Pancreas (tissue), 10 donors: ENCODE measurements at regions not wholly inside any gene's neighbourhood (a gene's known extent, or its start where the extent isn't known, plus 50 kb on each side); places are given as distances from the start of the nearest gene placed in this dataset.

ENCODE experiments used
- ATAC-seq, 4 donors: fragments of 200-7000 bp; cut with Tn5 transposase; one replicate each; pipeline versions ENCODE4 v1.8.0 to v1.9.1; 2020; ENCODE audit warnings: mild to moderate bottlenecking in 4 of 4, moderate library complexity in 4 of 4
- DNase-seq, 6 donors: peaks; one replicate each; pipeline ENCODE4 v3.0.0-alpha.2; 2020
- FAIRE-seq: peaks from 2 replicates; lab custom pipeline; 2012; peaks lifted over from hg19 to GRCh38; lab: Jason Lieb, UNC
- H3K27ac ChIP-seq, 4 donors: fragments of 200-600 bp; sonication (generic); 1 replicate in 3 of 4; 2 replicates in 1 of 4; pipeline versions ENCODE4 v1.5.0 to v1.8.0; 2020
- H3K27me3 ChIP-seq, 4 donors: fragments of 200-600 bp; one replicate each; pipeline ENCODE4 v1.8.0; 2021
- H3K36me3 ChIP-seq, 3 donors: fragments of 200-600 bp; sonication (generic) in 1 of 3; one replicate each; pipeline versions ENCODE4 v1.5.0 to v1.8.0; 2020 to 2021
- H3K4me1 ChIP-seq, 3 donors: fragments of 200-600 bp; one replicate each; pipeline ENCODE4 v1.8.0; 2021
- H3K4me3 ChIP-seq, 4 donors: fragments of 200-600 bp; sonication (generic) in 2 of 4; one replicate each; pipeline versions ENCODE4 v1.5.0 to v1.8.0; 2020 to 2021
- H3K9me3 ChIP-seq, 4 donors: fragments of 200-600 bp; one replicate each; pipeline ENCODE4 v1.8.0; 2021
- WGBS, 2 donors: extraction: QIAGEN DNeasy Blood & Tissue Kit; methylation state at CpG; one replicate each; pipeline ENCODE4 v1.1.7; 2013; 5-methylcytosine and 5-hydroxymethylcytosine counted together
- intact Hi-C, 3 donors: fragments of 100-400 bp; cut with DNase I; formaldehyde crosslinking; loops; one replicate each; pipeline versions ENCODE4 v1.11.1 to v1.14.2; 2022
- TF ChIP-seq, protein P1 (sequence below), 4 donors: fragments of 200-600 bp; sonication (generic) in 3 of 4; IDR thresholded peaks; one replicate each; pipeline versions ENCODE4 v1.5.0 to v1.8.0; 2021; ENCODE audit warnings: antibody characterized with exemption in 4 of 4
- donor health status: healthy with polysubstance abuse.
- donor health status: DM: no; HTN: no; CAD: no; lungs with moderate emphysema.
- donor health status: DM: no; HTN: no; CAD: no.
- donor health status: control.
- donor health status: control.
- donor health status: Bipolar disorder and iron deficiency.
- donor health status: DM: yes; HTN: yes; CAD: no.
- donor health status: DM: no; HTN: no; CAD: no.
- donor health status: DM: no; HTN: no; CAD: no.
- donor health status: DM: yes; HTN: yes; CAD: no.

DNA sequence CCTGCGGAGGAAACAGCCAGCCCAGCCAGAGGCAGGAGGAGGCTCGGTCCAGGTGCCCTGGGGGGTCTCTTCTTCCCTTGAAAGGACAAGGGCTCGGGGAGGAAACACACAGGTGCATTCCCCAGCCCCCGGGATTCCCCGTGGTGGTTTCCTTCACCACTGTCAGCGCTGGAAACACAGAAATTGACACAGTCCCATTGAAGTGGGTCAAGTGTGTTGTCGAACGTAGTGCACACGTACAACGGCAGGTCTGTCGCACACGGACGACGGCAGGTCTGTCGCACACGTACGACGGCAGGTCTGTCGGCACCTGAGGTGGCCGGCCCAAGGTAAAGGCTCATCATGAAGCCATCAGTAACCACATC is 80.9 kb downstream of the DLL1 start:
- peak in 1 of 6 donors; percentile 6 for DNase-seq
- no peaks in the 10 kb centered on the region for H3K4me1 ChIP-seq
- no peaks in the 10 kb centered on the region for H3K27me3 ChIP-seq
- no peak overlapping the region for H3K27ac ChIP-seq
- ATAC-seq: no peak
- no peak for FAIRE-seq
- H3K36me3 ChIP-seq: no peaks in the 10 kb centered on the region
- 90 to 92% methylated on average over 19 to 20 of the region's 20 CpGs for WGBS, 2 donors
- TF ChIP-seq, protein P1, sequence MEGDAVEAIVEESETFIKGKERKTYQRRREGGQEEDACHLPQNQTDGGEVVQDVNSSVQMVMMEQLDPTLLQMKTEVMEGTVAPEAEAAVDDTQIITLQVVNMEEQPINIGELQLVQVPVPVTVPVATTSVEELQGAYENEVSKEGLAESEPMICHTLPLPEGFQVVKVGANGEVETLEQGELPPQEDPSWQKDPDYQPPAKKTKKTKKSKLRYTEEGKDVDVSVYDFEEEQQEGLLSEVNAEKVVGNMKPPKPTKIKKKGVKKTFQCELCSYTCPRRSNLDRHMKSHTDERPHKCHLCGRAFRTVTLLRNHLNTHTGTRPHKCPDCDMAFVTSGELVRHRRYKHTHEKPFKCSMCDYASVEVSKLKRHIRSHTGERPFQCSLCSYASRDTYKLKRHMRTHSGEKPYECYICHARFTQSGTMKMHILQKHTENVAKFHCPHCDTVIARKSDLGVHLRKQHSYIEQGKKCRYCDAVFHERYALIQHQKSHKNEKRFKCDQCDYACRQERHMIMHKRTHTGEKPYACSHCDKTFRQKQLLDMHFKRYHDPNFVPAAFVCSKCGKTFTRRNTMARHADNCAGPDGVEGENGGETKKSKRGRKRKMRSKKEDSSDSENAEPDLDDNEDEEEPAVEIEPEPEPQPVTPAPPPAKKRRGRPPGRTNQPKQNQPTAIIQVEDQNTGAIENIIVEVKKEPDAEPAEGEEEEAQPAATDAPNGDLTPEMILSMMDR (IDR thresholded peaks at IDR 0.05): no peak
- H3K9me3 ChIP-seq: no peaks in the 10 kb centered on the region
- no peak overlapping the region for H3K4me3 ChIP-seq
- intact Hi-C loops: no loop called here

DNA sequence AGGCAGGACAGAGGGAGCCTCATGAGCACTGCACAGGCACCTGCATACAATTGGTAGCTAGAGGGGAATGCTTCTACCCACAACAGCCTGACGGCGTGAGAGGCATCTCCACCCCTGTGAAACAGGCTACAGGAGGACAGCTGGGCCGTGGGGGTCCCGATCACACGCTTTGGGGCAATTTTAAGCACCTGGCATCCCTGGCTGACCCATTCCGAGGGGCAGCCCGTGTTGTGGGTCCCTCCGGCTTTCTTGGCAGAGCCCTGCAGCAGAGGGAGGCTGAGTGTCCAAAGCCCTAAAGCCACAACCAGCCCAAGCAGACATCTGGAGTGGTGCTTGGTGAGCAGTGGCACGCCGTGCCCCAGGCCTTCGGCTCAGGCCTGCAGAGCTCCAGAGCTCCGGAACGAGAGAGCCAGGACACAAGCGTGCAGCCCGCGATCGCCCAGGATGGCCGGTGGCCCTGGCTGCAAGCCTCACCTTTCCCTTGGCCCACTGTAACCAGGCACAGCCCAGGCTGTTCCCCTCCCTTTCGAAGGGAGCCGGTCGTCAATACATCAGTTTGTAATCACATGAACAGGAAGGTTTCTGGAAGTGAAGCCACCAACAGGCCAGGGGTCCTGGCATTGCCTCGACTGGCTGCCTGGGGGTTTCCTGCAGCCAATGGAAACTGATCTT is 81.4 kb downstream of the DLL1 start:
- no peaks in the 10 kb centered on the region for H3K27me3 ChIP-seq
- intact Hi-C loops: no loop called here
- WGBS, 2 donors: 89 to 92% methylated on average over 22 of the region's 22 CpGs
- H3K36me3 ChIP-seq: no peaks in the 10 kb centered on the region
- H3K4me1 ChIP-seq: no peaks in the 10 kb centered on the region
- H3K4me3 ChIP-seq: no peak overlapping the region
- peak in 2 of 6 donors; percentile 9 to 52 for DNase-seq
- no peak for ATAC-seq
- TF ChIP-seq, protein P1 (IDR thresholded peaks at IDR 0.05): no peak
- no peak overlapping the region for H3K27ac ChIP-seq
- FAIRE-seq: no peak
- no peaks in the 10 kb centered on the region for H3K9me3 ChIP-seq

DNA sequence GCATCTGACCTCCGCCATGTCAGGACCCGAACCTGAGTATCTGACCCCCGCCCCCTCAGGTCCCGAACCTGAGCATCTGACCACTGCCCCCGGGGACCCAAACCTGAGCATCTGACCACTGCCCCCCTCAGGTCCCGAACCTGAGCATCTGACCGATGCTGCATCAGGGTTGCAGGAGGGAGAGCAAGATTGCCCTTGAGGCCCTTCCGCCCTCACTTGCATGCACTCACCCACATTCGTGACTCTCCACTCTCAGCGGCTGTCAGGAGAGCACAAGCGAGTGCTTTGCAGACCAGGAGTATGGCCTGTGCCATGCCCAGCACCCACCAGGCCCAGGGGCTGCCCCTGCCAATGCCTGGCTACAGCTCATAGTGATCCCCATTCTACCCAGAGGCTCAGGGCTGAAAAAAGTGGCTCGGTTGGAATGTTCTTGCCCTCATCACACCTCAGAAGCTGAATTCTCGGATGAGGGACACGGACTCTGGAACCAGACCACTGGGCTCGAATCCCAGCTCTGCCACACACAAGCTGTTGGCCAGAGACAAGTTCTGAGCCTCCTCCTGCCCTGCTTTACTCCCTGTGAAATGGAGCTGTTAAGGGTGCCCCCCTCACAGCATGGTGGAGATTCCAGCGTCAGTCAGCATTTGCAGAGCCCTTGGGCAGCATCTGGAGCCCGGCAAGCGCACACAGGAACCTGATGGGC is 82.1 kb downstream of the DLL1 start:
- Histone ChIP-seq H3K36me3 (no peaks in the 10 kb centered on the region), H3K27ac (no peak overlapping the region), H3K9me3 (no peaks in the 10 kb centered on the region), H3K4me1 (no peaks in the 10 kb centered on the region), H3K4me3 (no peak overlapping the region), H3K27me3 (no peaks in the 10 kb centered on the region)
- TF ChIP-seq, protein P1 (IDR thresholded peaks at IDR 0.05): no peak
- intact Hi-C loops: no loop called here
- FAIRE-seq: no peak
- no peak for ATAC-seq
- WGBS, 2 donors: 89 to 90% methylated on average over 18 of the region's 18 CpGs
- DNase-seq: peak in 2 of 6 donors; percentile 9 to 28

DNA sequence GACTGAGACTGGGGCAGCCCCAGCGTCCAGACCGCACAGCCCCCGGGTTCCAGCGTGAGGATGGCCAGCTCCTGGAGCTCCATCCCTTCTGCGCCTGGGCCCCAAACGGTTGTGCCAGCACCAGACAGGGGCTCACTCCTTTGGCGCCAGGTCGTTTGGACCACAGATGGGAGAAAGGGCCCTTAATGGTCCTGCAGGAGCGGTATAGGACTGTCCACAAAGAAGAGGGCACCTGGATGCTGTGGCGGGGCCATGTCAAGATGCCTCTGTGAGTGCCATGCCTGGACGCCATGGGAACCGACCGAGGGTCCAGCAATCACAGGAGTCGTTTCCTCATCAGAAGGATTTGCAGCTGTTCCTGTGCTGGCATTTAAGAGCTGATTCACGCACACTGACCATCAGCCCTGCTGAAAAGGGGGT is 82.7 kb downstream of the DLL1 start:
- Histone ChIP-seq H3K27me3 (no peaks in the 10 kb centered on the region), H3K4me1 (no peaks in the 10 kb centered on the region), H3K4me3 (no peak overlapping the region), H3K9me3 (no peaks in the 10 kb centered on the region), H3K27ac (no peak overlapping the region), H3K36me3 (no peaks in the 10 kb centered on the region)
- 91 to 93% methylated on average over 15 of the region's 15 CpGs for WGBS, 2 donors
- FAIRE-seq (no peak), DNase-seq (peak in 3 of 6 donors; percentile 3 to 39 (median 36)), ATAC-seq (no peak)
- intact Hi-C loops: no loop called here
- TF ChIP-seq, protein P1 (IDR thresholded peaks at IDR 0.05): no peak
